HG02885 (cell line): ENCODE measurements at regions not wholly inside any gene's neighbourhood (a gene's known extent, or its start where the extent isn't known, plus 50 kb on each side); places are given as distances from the start of the nearest gene placed in this dataset.
A peak's percentile ranks its signal among the peaks of the same experiment; 100 is the strongest.
"Not testable (repeated sequence)": the region's sequence is repeated elsewhere in the genome, so short reads cannot be mapped to it uniquely, and the experiment has no call there.

Experiments
- ATAC-seq: cut with Tn5 transposase; IDR thresholded peaks from one replicate; pipeline ENCODE4 v1.9.1; 2021; ENCODE audit warnings: mild to moderate bottlenecking; ENCODE audit not compliant: unreplicated experiment, poor library complexity

DNA sequence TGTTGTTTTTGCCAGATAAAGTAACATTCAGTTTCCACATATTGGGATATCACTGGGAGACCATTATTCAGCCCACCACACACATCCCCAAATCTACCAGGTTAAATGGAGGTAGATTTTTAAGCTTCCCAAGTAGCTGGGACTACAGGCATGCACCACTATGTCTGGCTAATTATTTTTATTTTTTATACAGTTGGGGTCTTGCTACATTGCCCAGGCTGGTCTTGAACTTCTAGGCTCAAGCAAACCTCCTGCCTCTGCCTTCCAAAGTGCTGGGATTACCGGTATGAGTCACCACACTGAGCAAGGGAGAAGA lies 96.6 kb upstream of the CHD2 start:
- no peak for ATAC-seq

DNA sequence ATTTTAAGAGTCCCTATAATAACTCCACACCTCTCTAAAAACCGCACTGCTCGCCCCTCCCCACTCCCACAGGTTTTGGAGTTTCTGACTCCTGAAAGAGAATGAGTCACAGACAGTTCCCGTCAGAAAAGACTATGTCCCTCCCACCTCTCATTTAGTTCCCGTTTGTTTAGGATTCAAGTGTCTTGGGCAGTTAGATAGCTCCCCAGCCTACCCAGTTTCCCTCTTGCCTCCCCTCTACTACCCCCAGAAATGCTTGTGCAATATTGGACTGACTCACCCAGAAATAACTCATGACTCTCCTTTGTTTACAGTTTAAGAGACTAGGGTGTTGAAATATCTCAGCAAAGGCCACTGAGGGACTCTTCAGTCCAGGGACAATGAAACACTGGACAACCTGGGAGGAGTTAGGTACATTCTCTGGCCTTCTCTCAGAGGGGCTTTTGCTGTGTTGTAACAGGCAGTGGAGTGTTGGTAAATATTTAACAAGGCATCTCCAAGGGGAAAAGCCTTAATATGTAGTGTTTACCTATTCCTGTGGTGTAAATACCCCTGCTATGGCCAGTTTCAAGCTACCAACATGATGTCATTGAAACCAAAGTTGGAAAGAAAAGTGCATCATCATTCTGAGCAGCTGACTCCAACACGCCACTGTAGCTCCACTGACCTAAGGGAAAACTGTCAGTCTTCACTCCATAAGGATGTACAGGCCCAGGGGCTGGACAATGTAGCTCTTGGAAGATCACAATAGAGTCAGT lies 96.1 kb upstream of the CHD2 start:
- ATAC-seq, result peak; percentile 59

DNA sequence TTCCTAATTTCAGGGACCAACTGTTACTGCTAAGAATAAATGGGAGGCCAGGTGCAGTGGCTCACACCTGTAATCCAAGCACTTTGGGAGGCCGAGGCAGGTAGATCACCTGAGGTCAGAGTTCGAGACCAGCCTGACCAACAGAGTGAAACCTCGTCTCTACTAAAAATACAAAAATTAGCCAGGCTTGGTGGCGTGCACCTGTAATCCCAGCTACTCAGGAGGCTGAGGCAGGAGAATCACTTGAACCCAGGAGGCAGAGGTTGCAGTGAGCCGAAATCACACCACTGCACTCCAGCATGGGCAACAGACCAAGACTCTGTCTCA lies 95.6 kb upstream of the CHD2 start:
- ATAC-seq, result not testable (repeated sequence)

DNA sequence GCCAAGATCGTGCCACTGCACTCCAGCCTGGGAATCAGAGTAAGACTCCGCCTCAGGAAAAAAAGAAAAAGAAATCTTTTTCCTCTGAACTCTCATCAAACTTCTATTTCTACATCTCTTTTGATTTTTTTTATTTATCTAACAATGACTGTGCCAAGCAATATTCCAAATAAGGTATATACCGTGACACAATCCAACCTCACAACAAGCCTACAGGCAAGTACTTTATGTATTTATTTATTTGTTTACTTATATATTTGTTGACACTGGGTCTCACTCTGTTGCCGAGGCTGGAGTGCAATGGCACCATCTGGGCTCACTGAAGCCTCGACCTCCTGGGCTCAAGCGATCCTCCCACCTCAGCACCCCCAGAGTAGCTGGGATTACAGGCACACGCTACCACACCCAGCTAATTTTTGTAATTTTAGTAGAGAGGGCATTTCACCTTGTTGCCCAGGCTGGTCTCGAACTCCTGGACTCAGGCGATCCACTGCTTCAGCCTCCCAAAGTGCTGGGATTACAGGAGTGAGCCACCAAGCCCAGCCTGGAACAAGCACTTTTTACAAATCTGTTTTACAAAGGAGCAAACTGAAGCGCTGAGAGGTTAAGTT lies 94.9 kb upstream of the CHD2 start:
- ATAC-seq, result no peak

DNA sequence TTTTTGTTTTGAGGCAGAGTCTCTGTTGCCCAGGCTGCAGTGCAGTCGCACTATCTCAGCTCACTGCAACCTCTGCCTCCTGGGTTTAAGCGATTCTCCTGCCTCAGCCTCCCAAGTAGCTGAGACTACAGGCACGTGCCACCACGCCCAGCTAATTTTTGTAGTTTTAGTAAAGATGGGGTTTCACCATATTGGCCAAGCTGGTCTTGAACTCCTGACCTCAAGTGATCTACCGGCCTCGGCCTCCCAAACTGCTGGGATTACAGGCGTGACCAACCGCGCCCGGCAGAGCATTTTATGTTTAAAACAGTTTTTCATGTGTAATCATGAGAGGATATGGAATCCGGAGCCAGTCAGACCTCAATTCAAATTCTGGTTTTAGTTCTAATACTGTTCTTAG lies 94.0 kb upstream of the CHD2 start:
- ATAC-seq, result not testable (repeated sequence)

DNA sequence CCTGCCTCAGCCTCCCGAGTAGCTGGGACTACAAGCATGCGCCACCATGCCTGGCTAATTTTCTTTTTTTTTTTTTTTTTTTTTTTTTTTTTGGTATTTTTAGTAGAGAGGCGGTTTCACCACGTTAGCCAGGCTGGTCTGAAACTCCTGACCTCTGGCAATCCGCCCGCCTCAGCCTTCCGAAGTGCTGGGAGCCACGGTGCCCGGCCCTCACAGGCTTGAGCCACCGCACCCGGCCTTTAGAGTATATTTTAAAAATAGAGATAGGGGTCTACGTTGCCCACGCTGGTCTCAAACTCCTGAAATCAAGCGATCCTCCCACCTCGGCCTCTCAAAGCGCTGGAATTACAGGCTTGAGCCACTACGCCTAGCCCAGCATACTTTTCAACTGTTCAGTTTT lies 93.4 kb upstream of the CHD2 start:
- ATAC-seq, result no peak

DNA sequence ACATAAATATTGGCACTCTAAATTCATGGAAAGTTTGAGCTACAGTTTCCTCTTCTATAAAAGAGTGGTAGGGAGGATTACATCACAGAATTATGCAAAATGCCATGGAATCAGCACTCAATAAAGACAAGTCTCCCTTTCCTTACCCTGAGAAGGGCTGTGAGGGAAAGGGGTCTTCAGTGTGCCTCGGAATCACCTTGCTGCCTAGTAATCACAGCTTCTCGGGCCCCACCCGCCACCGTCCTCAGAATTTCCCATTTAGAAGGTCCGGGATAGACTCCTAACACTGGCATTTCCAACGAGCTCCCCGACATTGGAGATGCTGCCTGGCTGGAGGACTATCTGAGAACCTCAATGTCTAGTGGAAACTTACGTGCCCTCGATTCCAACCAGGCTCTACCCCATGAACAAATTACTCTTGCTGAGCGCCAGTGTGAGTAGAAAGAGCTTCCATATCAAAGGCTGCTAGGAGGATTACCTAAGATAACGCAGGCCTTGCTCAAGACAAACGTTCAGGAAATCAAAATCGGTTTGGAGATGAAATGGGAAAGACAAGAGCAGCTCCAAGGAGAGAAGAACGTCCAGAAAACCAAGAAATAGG lies 92.1 kb upstream of the CHD2 start:
- no peak for ATAC-seq

DNA sequence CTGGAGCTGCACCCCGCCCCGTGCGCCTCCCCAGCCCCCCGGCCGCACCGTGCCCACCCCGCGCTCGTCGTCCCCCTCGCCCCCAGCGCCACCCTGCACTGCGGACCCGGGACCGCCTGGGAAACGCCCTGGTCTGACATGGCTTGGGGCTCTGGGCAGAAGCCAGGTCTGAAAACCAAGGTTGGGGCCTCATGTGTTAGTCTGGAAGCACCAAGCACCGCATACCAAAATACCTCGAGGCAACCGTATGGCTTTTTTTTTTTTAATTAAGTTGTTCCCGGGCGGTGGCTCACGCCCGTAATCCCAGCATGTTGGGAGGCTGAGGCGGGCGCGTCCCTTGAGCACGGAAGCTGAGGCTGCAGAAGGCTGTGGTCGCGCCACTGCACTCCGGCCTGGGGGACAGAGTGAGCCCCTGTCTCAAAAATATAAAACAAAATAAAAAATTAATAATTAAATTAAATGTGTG lies 91.5 kb upstream of the CHD2 start:
- peak; percentile 20 for ATAC-seq

DNA sequence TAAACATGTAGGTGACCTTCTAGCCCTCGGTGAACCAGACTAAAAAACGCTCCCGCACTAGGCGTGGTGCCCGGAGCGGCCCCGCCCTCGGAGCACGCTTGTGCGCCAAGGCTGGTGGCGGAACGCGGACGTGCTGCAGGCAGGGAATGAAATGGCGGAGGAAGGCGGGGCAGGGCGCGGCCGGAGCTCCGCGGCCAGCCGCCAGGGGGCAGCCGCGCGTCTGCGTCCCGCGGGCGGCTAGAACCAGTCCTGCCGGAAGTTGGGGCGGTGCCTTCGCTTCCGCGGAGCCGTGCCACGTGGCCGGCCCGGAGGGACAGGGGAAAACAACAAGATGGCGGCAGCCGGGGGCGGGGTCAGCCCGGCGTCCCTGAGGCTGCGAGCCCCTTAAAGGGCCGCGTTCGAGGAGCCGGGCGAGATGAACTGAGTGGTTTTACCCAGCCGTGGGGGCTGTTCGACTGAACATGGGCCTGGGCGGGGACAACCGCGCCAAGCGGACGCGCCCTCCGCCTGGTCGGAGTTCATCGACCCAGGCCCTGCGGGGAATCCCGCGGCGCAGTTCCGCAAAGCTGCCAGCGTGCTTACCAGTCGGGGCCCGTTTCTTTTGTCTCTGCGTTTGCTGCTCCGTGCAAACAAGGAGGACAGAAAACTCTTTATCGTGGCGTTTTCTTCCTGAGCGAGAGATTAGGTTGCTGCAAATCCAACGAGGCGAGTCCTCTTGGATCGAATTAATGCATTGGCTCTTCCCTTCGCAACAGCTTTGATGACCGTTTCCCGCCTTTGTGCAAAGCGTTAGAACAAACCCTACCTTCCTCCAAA lies 90.9 kb upstream of the CHD2 start:
- peak; percentile 82 for ATAC-seq

DNA sequence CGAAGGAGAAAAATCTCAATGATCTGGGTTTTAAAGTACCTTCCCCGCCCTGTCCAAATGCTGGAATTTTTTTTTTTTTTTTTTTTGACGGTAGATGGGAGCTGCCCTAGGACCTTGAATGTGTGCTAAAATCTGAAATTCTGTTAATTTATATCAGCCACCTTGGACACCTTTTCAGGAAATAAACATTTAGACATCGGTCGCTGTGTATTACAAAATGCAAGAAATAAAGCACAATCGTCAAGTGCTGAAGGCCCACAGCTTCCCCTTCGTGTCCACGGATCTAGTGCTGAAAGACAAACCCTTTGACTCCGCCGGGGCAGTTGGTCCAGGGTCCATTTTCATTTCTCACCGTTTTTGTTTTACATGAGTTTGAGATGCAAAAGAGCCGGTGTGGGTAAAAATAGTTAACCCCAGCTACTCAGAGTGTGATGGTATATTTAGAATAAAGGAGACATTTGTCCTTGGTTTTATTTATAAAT lies 90.2 kb upstream of the CHD2 start:
- ATAC-seq, result no peak

DNA sequence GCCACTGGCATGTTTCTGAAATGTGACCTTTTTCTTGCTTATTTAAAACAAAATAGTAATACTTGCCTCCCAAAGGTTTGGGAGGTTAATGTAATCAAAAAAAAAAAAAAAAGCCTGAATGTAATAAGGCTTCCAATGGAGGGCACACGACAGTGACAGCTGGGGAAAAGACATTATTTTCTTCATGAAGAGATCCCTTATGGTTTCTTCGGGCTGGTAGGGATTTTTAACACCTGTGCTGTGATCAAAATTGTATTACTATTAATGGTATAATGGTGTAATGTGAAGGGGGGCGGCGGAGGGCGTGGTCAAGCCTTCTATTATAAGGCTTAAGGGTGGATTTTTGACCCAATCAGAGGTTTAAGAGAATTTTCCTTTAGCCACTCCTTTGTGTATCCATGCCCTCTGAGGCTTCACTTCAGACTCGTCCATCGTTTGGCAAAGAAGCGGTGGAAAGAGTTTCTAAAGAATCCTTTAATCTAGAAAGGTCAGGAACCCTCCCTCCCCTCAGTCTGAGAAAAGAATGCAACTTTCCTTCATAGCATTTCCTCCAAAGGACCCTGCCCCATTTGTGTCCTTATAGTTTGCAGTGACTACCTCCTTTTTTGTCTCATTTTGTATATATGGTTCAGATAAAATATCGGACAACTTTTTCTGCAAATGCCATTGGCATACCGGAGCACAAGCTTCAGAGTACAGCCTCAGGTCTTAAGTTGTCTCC lies 89.5 kb upstream of the CHD2 start:
- ATAC-seq, result no peak

DNA sequence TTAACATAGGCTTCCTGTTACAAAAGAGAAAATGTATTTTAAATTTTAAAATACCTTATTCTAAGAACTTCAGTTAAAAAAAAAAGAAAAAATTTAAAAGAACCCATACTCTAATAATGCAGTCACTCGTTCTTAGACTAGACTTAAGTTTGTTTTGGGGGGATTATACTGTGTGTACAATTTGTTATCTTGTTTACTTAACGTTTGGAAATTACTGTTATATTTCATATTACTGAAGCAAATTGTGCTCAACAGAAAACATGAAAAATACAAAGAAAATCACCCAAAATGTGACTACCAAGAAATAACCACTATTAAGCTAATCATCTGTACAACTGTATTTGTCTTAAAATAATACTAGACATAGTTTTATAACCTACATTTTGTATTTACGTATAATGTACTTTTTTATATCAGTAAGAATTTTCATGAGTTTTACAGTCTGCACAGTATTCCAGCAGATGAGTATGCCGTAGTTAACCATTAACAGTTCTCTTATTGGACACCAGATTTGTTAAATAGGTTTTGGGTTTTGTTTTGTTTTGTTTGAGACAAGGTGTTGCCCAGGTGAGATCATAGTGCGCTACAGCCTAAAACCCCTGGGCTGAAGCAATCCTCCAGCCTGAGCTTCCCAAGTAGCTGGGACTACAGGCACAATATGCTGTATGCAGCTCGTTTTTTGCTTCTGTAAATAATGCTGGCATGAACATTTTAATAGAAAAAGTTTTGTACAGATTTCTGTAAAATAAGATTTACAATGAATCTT lies 88.8 kb upstream of the CHD2 start:
- no peak for ATAC-seq

DNA sequence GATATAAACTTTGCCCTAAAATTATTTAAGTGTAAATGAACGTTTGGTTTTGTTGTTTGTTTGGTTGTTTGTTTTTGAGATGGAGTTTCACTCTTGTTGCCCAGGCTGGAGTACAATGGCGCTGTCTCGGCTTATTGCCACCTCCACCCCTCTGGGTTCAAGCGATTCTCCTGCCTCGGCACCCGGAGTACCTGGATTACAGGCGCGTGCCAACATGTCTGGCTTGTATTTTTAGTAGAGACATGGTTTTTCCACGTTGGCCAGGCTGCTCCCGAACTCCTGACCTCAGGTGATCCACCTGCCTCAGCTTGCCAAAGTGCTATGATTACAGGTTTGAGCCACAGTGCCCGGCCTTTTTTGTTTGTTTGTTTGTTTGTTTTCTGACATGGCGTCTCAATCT lies 87.9 kb upstream of the CHD2 start:
- no peak for ATAC-seq

DNA sequence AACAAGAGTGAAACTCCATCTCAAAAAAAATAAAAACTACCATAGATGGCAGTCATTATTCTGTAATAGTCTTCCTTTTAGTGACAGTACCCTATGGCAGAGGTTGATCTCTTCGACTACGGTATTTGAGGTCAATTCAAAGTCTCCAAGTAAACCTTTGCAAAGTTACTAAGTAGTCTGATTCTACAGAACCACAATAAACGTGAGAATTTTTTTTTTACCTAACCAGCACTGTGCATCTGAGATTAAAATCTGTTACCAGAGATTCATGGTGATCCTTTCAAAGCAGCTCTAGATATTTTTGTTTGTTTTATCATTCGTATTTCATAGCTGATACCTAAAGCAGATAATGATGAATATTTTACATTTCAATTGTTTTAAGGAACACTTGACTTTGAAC lies 86.6 kb upstream of the CHD2 start:
- no peak for ATAC-seq

DNA sequence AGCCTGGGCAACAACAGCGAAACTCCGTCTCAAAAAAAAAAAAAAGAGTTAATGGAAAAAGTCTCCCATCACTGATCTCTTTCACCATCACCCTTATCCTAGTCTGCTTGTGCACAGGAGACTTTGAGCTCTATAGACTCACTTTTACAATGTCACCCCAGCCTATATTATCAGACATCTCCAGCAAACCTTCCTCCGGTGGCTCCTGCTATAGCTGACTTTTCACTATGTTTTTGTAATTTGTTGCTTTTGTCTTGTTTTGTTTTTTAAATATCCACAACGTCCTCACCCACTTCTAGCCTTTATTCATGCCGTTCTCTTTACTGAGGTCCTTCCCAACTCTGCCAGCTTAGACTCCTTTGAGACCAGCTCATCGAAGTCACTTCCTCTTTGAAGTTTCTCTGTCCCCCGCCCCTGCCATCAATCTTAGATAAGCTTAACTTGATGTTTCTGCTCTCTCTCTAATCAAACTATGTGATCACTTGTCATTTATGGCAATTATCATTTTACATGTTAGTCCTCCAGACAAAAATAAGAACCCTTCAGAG lies 82.7 kb upstream of the CHD2 start:
- no peak for ATAC-seq

DNA sequence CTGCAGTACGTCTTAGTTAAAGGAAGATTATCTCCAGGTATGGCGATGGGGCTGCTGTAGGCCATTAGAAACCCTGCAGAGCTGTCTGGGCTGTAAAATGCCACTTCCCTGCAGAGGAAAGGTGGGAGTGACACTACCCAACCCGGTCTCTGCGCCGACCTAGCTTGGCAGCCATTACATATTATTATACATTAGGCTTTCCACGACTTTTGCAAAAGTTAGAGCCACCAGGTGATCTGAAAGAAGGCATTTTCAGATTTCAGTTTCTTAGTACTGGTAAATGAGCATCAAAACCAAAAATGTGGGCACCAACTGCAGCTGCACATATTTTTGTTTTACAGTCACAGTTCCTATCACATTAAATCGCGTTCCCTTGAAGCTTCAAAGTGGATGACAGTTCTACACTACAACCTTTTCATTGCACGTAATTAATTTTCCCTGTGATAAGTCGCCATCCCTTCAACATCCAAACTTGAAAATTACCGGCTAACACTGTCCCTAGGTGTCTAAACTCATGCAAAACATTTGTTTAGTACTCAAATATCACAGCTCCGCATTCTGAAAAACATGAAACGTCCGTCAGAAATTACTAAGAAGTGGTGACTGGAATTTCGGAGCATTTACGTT lies 81.4 kb upstream of the CHD2 start:
- ATAC-seq, result no peak

DNA sequence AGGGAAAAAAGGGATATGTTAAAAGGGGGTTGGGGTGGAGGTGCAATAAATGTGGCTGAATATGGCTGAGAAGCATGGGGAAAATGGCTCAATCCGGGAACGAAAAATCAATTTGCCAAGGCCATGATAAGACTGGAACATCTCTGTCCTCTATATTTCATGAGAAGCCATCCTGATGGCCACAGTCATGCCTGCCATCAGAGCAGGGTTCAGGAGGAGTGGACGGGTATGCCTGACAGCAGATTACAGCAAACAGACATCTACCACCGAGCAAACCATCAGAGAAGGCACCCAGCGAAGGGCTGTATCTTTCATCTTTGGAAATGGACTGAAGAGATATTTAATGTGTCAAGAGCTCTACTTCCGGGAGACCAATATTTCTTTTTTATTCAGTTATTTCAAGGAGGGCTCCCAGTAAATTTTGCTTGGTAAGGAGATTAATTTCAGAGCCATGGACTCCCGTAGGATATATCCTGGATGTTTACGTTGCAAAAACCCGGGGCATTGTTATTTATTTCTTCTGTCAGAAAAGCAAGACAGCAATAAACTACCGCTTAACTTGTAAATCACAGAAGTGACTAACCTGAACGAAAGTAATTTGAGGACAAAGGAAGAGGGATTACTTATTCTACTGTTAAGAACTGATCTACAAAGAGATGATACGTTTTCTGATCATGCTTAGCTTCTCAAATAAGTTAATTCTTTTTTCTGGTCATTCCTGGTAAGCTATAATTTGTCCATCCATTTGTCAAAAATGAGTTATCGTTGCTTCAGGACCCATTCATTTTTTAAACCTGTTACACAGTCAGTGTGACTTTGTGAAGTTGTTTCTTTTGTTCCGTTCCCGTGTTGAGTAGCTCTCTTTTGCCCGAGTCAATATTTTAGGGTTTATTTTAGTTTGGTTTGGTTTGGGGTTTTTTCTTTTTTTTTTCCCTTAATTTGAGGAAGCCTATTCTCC lies 80.6 kb upstream of the CHD2 start:
- ATAC-seq, result peak; percentile 8
